NCI-H446 treated with DMSO at 0.1 percent for 48 hours (cell line): ENCODE measurements at regions not wholly inside any gene's neighbourhood (a gene's known extent, or its start where the extent isn't known, plus 50 kb on each side); places are given as distances from the start of the nearest gene placed in this dataset.

Experiments used
- DNase-seq: peaks from one replicate; lab custom pipeline; 2025; lab: John Stamatoyannopoulos, UW

- no peak for DNase-seq
These were observed 282.8 kb upstream of the FOXQ1 start for GRCh38 chr6:1029141-1029540.

- no peak for DNase-seq
These were observed 283.2 kb upstream of the FOXQ1 start for GRCh38 chr6:1028723-1029122.

- no peak for DNase-seq
These were observed 283.9 kb upstream of the FOXQ1 start for GRCh38 chr6:1027795-1028569.

DNA sequence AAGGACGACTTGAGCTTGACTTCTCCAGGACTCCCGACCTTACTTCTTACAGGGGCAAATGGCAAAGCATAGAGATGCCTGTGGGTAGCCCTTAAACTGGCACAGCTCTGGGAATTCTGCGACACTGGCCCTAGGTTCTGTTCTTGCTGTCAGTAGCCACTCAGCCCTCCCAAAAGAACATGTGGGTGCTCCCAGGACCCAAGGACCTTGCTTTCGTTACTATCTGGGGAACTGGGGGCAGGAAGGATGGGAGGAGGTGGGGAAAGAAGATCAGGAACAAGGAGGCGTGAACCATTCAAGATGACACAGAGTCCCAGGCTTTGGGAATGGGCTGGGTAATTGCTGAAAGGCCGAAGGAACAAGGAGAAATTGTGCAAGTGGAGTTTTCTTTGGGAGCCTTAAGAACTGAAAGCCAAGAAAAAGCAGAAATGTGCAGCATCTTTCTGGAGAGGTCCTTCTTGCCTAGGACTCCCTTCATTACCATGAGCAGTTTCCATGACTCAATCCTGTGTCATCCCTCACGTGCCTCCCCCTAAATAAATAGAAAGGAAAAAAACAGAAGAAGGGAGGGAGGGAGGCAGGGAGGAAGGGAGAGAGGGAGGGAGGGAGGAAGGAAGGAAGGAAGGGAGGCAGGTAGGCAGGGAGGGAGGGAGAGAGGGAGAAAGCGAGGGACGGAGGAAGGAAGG, 284.6 kb upstream of the FOXQ1 start:
- DNase-seq = no peak

DNA sequence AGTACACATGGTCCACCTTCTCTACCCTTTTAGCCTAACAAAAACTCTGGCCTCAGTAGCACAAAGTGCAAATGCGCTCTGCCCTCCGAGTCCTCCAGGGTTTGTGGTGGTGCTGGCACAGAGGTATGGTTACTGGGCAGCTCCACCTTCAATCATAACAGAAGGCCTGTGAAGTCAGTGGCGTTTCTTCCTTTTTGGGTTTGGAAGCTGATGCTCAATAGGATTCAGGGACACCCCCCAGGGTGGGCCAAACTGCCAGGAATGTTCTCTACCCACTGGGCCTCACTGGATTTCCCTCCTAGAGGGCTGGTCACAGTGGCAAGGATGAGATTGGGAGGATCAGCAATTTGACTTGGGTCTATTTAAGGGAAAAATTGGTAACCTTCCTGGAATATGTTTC, 286.1 kb upstream of the FOXQ1 start:
- no peak for DNase-seq

- DNase-seq = no peak
These were observed 287.3 kb upstream of the FOXQ1 start for GRCh38 chr6:1024587-1024986.

DNA sequence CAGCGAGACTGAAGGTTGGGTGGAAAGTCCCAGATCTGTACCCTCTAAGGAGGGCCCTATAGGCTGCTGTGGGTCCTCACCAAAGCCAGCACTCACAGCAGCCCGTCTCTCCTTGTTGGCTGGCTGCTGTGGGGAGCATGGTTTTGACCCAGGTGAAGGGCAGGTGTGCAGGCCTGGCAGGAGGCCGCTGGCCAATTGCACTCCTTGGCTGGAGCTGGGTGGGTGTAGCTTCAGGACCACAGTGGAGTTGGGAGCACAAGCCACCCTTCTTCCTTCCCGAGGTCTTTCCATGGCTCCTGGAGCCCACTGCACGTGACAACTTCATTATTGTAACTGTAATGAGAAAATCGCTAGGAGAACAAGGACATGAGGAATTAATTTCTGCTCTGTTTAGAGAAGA, 287.7 kb upstream of the FOXQ1 start:
- no peak for DNase-seq

DNA sequence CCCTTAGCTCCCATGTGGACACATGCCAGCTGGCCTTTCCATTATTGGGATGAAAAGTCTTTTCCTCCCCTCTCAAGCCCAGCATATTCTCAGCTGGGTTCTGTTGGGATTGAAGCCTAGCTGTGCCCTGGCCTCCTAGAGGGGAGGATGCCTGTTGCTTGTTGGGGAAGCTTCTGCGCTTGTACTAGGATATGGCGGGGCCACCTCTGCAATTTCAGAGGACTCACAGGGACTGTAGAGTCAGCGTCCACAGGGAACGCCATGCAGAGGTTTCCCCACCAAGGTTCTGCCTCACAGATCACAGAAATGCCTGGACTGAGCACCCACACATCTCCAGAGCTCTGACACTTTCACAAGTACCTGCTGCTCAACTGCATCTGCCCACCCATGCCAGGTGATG, 288.7 kb upstream of the FOXQ1 start:
- DNase-seq = no peak

GRCh38 chr6:1022719-1023118, 289.2 kb upstream of the FOXQ1 start:
- no peak for DNase-seq

DNA sequence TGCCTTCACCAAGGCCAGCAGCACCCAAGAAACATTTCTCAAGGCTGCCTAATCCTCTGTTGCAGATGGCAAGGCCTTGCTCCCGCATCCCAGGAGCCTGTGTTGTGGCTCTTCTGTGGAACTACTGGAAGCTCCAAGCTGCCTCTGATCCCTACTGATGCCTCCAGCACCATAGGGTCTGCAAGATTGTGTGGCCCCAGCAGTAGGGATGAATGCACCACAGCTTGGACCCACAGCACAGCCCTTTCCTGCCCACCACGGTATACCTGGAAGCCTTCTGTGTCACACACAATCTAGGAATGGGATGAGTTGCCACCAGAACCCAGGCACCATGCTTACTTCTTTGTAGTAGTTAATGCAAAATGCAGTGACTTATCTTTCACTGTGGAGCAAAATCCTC, 291.1 kb upstream of the FOXQ1 start:
- DNase-seq = no peak

DNA sequence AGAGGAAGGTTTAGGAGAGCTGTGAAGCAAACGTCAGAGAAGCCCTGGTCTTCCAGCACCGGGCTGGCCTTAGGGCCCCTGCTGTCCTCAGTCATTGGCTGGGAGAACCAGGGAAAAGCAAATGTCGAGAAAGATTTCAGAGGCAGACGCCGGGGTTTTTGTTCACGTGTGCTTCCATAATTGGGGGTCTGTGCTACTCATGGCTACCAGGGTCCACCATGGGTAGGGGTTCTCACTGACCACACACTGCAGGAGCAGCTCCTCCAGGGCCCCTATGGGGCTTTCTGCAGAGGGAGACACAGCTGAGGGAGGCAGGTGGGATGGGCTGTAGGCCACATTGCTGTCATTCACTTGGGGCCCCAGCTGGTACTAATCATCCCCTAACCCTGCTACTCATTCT, 291.8 kb upstream of the FOXQ1 start:
- no peak for DNase-seq

DNA sequence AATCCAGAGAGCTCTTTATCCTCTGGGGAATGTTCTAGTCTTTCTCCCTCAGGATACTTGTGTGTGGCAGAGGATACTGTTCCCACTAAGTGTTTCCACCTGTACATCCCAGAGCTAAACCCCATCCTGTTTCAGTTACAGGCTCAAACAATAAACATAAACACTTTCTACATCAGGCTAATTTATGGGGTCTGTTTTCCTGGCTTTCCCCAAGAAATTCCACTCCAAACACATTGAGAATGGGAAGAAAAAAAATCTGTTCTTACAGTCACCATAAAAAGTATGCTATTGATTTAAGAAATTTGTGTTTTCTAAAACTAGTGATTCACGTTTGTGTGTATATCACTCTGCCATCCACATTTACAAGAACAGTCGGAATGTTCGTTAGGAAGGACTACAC, 293.9 kb upstream of the FOXQ1 start:
- DNase-seq = no peak

DNA sequence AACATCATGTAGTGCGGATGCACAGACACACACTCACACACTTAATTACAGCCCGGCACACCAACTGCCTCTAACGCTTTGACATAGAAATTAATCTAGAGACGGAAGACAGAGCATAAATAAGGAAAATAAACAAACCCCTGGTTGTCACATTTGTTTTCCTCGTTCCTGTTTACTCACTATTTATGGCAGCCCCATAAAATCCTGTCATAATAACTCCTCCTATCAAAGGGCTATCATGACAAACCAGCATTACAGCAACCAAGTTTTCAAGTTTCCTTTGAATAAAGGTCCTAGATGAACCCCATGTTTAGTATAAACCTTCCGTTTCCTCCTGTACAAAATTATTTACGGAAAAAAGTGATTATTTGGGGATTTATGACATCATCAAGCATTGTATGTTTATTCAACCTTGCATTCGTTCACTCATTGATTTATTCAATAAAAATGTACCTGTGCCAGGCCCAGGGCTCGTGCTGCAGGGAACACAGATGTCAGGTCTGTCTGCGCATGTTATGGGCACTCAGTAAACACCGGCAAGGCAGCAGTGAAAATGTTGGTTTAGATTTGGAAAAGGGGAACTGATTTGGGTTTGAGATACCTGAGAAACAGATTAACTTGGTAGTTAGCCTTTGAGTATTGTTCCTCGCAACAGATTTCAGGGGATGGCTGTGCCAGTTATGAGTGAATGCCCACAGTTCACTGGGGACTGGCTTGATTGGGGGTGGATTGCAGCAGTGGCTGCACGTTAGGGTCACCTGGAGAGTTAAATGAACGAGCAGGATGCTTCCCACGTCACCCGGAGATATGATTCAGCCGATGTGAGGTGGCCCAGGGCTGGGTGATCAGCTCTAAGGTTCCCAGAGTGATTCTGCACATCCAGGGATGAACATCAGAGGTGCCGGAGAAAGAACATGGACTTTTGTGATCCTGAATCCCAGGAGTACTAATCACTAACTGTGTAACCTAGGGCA, 295.3 kb upstream of the FOXQ1 start:
- DNase-seq = no peak

GRCh38 chr6:1015825-1016224, 296.1 kb upstream of the FOXQ1 start:
- no peak for DNase-seq

- DNase-seq = no peak
These were observed 297.5 kb upstream of the FOXQ1 start for GRCh38 chr6:1014431-1014807.

- no peak for DNase-seq
These were observed 298.1 kb upstream of the FOXQ1 start for GRCh38 chr6:1013656-1014430.

- DNase-seq = no peak
These were observed 302.8 kb upstream of the FOXQ1 start for GRCh38 chr6:1009103-1009502.

GRCh38 chr6:1007159-1007558, 304.7 kb upstream of the FOXQ1 start:
- no peak for DNase-seq

DNA sequence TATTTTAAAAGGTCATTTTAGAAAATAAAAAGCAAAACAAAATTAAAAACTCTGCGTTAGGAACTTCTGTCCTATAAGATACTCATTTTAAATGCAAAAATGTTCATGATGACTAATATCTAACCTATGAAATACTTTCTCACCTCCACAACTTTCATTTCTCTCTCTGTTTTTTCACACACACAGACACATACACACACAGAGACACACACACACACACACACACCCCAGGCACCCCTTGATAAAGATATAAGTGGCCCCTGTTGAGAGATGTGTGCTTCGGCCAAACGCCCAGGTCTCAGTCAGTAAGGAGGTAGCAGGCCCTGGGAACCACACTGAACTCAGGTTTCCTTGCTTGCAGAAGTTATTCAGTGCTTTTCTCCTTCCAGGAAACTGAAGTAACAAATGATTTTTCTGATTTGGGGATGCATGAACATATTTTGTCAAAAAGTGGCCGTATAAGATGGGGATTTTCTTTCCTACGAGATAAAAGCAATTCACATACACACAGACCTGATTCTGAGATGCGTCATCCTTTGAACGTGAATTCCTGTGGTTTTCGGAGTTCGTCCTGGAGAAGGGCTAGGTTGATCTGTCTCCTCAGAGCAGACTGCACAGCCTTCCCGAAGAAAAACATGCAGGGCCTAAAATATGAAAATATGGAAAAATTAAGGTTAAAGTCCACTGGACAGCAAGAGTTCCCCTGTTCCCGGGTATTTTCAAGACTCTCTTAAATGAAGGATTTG, 306.8 kb upstream of the FOXQ1 start:
- no peak for DNase-seq

DNA sequence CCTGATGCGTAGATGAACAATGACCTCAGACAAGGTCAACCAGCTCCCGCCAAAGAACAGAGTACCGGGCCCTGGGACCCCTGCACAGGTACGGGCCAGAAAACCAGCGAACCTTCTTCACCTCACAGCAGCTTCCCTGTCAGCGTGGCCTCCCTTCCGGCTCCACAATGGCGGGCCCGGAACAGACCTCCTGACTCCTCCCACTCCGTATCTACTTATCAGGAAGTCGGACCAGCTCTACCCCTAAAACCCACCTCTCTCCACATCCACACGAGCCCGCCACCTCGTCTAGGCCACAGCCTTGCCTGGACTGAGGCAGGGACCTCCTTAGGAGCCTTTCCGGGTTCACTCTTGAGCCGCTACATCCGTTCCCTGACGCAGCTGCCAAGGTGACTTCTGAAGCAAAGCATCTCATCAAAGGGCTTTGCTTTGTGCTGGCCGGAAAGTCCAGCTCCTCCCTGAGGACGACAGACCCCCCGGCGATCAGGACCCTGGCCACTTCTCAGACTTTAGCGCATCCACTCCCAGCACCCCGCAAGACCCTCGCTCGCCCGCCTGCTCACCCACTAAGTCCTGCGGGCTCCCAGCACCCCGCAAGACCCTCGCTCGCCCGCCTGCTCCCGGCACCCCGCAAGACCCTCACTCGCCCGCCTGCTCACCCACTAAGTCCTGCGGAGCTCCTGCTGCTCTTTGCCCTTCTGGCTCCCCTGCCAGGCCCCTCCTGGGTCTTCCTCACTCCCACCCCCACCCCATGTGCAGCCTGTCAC, 308.3 kb upstream of the FOXQ1 start:
- no peak for DNase-seq
